HL-60 (cell line): ENCODE measurements at regions not wholly inside any gene's neighbourhood (a gene's known extent, or its start where the extent isn't known, plus 50 kb on each side); places are given as distances from the start of the nearest gene placed in this dataset.

Source experiments
- GABPA ChIP-seq: IDR thresholded peaks from 2 replicates; pipeline ENCODE4 v1.6.1; 2012; ENCODE audit warnings: low read depth
- POLR2AphosphoS5 ChIP-seq: IDR thresholded peaks from 2 replicates; pipeline ENCODE4 v1.6.1; 2012; ENCODE audit warnings: low read depth
- REST ChIP-seq: IDR thresholded peaks from 2 replicates; pipeline ENCODE4 v1.6.1; 2012; ENCODE audit warnings: low read depth; ENCODE audit not compliant: insufficient replicate concordance
- TF ChIP-seq, protein P1 (sequence below): IDR thresholded peaks from one replicate; pipeline ENCODE4 v1.5.1; 2011; ENCODE audit warnings: low read length, control low read depth, inconsistent platforms; ENCODE audit not compliant: insufficient read depth

DNA sequence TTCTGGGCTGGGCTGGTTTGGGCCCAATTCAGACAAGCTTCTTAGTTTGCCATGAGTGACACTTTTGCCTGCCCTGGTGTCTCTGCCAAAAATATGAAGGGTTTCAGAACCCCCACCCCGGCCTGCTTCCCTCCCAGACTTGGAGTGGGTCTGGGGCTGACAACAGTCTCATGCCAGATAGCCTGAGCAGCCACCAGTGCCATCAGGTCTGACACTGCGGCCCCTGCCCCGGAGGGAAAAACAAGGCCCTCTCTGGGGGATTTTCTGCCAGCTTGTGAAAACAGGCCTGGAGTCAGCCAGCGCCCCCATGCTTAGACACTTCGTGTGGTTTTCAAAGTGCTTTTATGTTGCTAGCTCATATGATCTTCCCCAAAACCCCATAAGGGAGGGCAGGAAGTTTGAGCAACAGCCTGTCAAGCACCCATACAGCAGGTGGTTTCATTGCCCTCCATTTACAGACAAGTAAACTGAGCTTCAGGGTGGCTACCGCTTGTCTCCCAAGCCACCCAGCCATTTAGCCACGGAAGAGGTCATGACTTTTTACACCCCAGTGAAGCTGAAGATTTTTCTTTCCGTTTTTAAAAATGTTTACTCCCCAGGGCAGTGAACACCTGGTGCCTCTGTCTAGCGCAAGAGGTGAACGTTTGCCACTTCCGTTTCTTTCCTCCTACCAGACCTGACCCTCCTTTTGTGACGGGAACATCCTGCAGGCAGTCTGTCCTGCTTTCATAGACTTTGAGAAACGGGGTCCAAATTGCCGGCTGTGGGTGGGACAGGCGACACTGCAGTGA is 300.6 kb downstream of the SEC14L1 start:
- TF ChIP-seq POLR2AphosphoS5 (peak; percentile 78), GABPA (peak; percentile 51; the same call in 1 of the 2 replicates), REST (no peak)
- TF ChIP-seq, protein P1, sequence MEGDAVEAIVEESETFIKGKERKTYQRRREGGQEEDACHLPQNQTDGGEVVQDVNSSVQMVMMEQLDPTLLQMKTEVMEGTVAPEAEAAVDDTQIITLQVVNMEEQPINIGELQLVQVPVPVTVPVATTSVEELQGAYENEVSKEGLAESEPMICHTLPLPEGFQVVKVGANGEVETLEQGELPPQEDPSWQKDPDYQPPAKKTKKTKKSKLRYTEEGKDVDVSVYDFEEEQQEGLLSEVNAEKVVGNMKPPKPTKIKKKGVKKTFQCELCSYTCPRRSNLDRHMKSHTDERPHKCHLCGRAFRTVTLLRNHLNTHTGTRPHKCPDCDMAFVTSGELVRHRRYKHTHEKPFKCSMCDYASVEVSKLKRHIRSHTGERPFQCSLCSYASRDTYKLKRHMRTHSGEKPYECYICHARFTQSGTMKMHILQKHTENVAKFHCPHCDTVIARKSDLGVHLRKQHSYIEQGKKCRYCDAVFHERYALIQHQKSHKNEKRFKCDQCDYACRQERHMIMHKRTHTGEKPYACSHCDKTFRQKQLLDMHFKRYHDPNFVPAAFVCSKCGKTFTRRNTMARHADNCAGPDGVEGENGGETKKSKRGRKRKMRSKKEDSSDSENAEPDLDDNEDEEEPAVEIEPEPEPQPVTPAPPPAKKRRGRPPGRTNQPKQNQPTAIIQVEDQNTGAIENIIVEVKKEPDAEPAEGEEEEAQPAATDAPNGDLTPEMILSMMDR = no peak
